Fibroblast of peridontal ligament (primary cell): ENCODE measurements at regions not wholly inside any gene's neighbourhood (a gene's known extent, or its start where the extent isn't known, plus 50 kb on each side); places are given as distances from the start of the nearest gene placed in this dataset.

Experiments used
- DNase-seq: peaks from one replicate; pipeline ENCODE4 v3.0.0-alpha.2; 2010; ENCODE audit errors: extremely low read depth

DNA sequence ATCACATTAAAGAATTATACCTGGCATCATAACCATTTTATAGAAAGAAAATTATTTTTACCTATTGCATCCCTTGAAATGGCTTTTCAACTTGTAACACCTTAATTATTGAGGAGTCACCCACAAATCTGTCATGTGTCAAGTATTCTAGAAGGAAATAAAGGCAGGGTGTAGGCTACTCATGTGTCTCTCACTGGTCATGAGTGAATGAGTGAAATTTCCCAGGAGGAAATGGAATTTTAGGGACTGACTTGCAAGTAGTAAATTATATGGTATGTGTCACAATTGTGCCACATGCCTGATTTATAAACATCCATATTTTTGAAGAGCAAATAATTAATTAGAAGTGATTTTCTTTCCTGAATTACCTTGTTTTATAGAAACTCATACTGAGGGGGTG, 310.5 kb upstream of the ADAMTS9 start:
- no peak for DNase-seq

DNA sequence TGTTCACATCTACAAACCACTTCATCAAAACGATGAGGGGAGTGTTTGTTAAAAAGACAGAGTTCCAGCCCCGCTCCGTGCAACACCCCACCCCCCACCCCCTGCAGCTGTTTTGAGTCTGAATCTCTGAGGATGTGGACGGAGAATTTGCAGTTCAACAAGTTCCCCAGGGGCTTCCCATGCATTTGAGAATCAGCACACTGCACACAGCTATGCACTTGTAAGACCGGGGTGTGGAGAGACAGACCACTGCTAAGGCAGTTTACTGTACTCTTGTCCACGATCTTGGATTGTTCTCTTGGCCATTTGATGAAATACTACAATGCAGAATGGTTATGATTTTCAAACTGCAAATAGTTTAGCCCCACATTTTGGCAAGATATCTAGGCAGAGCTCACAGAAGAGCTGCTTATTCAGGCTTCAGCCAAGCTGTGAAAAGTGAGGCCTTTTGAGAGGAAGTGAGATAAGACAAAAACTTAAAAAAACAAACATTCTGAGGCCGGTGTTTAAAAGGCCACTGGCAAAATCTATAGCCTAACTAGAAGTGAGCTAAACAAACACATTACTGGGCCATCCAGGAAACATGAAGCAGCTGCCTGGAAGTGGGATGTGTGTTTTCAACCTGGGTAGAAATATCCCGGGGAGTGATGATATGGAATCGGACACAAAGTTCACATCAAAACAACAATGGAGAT, 308.2 kb upstream of the ADAMTS9 start:
- peak; percentile 21 for DNase-seq

DNA sequence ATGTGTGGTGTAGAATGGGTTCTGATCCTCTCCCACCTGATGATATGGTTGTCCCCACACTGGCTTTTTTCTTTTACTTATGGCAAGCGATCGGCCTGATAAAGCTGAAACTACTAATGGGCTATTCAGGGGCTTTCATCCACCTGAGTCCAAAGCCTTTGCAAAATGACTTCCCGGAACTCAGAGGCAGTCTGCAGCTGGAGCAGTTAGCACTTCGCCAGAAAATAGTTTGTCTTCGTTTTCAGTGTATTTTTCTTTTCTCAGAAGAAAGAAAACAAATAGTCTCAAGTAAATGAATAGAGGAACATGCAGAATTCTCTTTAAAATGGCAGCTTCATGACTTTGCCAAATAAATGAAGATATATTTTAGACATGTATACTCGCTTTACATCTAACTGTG, 306.0 kb upstream of the ADAMTS9 start:
- DNase-seq: no peak

DNA sequence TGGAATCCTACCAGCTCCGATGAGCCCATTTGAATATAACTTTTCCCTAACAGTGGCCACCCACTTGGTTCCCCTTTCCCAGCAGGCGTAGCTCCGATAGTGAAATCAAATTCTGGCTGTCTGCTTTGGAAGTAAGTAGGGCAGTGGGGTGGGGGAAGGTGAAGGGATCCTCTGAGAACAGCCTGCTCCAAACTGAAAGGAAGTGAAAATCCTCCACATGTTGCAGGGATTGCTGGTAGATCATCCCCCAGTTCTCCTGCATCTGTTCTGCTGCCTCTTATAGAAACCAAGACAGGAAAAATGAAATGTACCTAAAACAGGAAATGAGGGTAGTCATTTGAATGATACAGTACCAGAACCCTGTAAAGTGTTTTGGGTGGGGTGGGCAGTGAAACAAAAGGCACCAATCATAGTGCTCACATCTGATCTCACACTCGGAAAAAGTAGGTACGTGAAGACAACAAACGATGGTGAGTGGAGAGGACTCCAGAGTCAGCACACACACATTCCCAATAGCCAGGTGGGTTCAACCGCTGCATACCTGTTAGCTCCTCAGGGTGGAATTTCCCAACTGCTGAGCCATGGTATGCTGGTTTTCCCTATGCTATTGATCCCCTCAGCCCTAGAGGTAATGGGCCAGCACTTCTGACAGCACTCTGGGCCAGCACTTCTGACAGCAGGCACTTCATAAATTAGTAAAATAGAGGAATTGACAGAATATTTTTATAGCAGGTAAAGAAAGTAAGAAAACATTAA, 304.9 kb upstream of the ADAMTS9 start:
- no peak for DNase-seq

DNA sequence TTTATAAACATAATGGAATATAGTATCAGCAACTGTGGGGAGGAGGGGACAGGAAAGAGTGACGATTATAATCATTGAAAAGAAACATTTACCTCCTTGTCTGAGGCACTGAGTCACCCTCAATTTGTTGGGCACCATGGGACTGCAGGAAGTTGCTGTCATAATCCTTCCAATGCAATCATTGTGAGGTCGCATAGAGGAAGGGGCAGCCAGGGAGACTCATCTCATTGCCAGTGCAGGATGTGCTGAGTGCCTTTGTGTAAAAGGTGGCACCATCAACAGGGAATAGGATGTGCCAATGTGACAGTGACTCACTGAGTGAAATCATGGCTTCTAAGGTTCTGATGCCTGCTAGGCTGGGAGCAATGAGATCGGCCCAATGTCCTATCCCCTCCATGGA, 300.4 kb upstream of the ADAMTS9 start:
- no peak for DNase-seq

DNA sequence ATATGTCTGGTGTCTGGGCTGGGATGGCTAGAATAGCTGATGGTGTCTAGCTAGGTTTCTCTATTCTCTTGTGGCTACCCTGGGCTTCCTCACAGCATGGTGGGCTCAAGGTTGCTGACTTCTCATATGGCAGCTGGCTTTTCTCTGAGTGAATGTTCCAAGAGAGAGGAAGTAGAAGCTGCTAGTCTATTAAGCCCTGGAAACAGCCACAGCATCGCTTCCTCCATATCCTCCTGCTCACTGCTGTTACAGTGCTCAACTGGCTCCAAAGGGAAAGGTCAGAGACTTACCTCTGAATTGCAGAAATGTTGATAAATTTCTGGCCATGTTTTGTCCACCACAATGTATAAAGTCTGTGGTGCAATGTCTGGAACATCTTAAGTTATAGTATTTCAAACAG, 299.9 kb upstream of the ADAMTS9 start:
- no peak for DNase-seq

DNA sequence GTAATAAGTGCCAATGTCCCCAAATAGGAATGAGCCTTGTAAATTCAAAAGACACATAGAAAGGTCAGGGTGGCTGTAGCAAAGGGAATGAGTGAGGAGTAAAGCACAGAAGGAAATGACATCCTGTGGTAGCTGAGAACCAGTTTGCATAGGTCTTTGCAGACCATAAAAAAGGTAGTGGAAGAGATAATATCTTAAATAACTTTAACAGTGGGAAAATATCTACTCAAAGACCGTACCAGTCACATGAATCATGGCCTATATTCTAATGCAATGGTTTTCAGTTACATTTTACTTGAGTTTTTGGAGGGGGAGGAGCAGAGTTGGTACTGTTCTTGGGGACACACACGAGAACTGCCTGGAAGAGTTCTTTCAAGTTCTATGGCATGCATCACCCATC, 297.3 kb upstream of the ADAMTS9 start:
- DNase-seq: no peak

DNA sequence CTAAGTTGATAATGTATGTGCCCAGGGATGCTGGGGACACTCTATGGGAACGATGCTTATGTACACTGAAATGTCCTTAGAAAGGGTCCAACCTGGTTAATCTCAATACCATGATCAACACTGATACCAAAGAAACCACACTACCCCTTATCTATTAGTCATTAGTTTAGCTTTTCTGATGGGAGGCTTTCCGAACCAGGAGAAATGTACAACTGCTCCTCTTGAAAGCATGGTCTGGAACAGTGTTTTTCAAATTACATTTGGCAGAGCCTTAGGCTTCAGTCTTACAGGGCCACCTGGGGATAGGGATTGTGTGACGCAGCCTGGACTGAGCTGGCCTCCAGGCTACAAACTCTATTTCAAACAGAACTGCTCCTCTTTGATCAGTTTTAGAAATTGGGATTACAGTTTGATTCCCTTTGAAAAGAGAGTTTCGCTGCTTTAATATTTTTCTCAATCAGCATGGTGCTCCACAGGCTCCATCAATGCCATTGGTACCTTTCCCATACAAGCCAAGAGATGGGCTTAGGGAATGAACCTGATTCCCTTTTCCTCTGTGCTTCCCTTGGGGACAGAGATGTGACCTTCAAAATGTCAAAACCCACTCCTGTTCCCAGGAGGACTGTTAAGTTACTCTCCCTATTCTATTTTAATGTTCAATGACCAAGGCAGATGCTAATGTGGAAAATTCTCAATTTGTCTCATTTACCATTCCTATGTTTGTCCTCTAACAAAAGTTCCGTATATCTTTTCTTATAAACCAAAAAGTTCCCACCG, 296.0 kb upstream of the ADAMTS9 start:
- DNase-seq: no peak

DNA sequence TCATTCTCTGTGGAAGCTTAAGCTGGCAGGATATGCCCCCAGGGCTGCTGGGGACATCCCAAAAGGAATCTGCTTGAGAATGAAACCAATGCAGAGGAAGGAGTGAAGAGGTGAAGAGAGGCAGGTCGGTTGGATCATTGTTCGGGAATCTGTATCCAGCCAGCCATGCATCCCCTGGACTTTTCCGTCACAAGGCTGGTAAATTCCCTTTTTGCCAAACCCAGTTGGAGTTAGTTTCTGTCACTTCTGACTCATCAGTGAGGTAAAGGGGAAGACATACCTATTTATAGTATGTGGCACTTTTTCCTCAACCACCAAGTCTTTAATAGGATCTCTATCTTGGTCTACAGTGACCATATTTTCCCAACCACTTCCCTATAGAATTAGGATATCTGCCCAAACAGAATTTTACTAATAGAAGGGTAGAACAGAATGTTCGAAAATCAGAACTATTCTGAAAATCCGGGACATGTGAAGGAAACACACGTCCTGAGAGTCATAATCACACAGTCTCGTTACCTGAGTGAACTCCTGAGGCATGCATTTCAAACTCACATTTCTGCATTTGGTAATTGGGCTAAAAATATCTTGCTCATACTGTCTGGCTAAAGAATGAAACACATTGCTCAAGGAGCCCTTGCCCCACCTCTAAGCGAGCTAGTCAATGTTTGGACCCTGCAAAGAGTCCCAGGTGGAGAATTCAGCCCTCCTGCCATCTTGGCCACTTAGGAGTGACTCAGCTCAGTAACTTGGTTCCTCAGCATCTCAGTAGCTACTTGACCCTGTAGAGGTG, 289.7 kb upstream of the ADAMTS9 start:
- peak; percentile 6 for DNase-seq

DNA sequence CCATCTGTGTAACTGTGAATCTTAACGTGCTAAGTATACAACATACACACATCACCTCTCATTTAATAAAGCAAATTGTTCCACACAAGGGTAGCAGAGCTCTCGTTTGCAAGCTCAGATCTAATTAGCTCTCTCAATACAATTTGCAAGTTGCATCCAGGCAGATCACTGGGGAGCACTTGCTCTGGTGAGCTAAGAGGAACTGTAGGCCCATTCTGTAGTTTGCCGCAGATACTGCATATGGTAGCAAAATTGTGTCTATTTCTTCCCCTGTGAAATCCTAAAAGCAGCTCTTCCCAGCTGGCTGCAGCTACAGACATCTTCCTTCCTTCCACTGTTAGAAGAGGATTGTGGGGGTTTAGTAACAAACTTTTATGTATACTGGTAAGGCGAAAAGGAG, 288.7 kb upstream of the ADAMTS9 start:
- DNase-seq: no peak

DNA sequence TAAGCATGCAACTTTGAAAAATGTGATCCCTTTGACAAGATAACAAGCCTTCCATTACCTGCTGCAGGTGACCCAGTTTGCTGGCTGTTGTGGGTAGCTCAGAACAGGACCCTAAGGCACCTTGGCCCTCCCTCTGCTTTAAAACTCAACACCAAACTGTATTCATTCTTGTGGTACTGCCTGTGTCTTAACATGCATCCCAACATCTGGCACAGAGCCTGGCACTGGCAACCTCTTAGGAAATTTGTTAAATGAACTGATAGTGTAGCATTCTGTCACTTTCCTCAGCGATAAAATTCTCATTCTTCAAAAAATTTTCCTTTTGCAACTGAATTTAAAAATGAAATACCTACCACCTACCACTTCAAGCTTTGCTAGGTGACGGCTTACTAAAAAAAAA, 287.3 kb upstream of the ADAMTS9 start:
- peak; percentile 21 for DNase-seq

DNA sequence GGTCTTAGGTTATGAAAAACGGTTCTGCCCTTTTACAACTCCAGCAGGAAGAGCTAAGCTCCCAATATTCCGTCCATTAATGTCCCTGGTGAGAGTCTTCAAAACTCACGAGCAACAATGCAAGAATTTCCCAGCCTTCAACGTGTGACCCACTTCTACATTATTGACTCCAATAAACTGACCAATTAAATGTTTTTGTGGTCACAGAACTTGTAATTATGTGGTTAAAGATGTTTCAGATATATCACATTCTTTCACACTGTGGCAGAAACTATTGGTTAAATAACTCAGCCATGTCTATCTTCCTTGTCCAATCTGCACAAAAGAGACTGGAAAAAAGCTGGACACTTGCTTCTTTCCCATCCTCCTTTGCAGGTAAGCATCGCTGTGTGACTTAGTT, 286.6 kb upstream of the ADAMTS9 start:
- DNase-seq: no peak

DNA sequence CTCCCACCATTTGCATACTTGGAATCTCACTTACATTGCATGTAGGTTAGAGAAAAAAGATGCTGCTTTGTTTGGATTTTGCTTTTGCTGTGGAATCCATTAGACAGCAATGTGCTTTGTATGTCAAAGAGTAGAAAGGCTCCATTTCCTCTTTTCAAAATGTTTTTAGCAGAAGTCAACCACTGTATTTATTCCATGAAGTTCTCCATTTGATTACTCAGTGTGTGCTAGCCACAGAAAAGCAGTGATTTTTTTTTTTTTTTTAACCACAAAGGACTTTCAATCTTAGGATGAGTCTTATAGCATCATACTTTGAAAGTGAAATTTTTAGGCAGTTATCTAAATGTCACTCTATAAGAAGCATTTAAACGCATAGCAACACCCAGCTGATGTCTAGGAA, 285.0 kb upstream of the ADAMTS9 start:
- DNase-seq: peak; percentile 43

DNA sequence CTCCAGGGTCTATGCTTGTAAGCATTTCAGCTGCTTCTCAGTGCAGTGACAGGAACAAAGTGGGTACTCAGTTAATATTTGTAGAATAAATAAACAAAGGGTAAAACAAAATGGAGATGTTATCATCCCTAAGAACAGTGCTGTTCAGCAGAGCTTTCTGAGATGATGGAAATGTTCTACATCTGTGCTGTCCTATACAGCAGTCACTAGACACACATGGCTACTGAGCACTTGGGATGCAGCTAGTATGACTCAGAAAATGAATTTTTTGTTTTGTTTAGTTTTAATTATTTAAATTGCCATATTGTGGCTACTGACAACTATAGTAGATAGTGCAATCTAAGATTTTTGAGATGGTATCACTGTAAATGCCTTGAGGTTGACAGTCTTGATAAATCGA, 283.8 kb upstream of the ADAMTS9 start:
- no peak for DNase-seq

DNA sequence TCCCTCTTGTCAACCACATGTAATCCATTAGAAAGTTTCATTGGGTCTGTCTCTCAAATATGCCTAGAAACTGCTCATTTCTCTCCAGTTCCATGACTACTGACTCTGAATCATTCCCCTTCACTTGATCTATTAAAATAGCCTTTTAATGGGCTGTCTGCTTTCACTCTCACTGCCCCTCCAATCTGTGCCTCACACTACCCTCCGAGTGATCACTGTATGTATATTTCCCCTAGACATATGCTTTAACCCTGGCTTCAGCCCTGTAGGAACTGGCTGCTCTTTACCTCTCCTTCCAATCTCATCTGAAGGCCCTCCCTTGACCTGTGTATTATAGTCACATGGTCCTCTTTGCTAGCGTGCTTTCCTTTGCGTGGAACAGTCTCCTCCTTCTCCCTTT, 282.8 kb upstream of the ADAMTS9 start:
- no peak for DNase-seq

DNA sequence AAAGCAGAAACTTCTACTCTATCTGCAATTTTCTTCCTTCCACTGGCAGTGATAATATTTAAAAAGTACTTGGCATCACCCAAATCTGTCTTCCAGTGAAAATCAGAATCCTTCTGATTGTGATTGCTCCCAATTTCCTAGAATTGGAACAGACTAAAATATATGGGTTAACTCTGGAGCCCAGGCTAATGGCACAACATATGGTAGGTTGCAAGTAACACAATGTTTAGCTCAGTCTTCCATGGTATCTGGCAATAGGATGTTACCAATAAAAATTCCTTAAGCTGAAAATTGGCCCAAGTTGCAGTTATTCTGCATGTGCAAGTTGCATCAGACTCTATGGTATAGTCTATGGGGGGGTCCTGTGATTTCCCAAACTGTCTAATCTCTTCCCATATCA, 273.5 kb upstream of the ADAMTS9 start:
- no peak for DNase-seq

DNA sequence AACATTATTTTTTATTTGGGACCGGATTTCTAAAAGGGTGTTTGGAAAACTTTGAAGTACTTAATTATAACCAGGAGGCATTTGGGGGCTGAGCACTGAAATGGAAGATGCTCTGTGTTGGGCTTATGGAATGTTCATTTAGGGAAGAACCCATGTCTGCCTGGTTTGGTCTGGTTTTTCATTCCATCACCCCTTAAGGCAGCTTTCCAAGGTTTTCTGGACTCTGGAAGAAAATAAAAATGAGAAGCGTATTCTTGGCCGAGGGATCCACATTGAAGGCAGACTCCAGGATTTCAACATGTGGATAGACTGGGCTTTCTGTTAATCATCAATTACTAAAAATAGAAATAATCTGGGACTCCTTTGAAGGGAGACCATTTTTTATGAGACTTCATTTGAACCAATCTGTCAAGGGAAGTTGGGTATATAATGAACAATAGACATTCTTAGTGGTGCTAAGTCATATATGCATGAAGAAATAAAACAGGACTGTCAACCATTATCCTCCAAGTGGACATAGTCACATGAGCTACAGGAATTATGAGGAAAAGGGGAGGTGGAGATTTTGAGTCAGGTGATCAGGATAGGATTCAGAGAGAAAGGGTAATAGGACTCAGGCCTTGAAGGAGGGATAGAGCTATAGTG, 270.5 kb upstream of the ADAMTS9 start:
- no peak for DNase-seq

DNA sequence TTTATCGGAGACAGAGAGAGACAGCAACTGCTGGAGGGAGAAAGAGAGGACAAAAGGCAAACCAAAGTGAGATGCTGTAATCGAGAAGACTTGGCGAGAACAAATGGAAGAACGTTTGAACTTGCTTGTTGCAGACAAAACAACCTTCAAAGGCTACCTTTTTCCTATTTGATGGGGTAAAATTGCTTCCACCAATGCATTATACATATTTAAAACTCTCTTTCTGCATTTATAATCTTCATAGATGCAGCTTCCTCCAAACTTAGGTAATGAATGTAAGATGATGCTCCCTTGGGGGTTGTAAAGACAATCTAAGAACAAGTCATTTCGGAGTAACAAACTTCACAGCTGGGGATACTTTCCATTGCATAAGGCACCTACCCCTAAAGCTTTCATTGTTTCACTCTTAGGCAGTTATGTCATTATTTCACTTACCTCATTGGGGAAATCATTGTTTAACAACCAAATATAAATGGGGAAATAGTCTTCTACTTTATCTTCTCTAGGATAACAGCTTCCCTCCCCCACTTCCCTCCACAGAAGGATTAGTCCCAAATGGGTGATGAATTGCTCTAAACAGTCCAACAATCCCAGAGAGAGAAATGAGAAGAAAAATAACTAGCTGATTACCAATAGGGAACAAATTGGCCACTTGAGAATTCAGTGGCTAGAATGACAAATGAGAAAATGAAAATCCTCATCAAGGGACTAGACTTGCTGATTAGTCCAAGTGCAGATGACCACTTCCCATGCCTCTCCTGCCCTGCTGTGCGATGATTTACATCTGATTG, 269.8 kb upstream of the ADAMTS9 start:
- no peak for DNase-seq

DNA sequence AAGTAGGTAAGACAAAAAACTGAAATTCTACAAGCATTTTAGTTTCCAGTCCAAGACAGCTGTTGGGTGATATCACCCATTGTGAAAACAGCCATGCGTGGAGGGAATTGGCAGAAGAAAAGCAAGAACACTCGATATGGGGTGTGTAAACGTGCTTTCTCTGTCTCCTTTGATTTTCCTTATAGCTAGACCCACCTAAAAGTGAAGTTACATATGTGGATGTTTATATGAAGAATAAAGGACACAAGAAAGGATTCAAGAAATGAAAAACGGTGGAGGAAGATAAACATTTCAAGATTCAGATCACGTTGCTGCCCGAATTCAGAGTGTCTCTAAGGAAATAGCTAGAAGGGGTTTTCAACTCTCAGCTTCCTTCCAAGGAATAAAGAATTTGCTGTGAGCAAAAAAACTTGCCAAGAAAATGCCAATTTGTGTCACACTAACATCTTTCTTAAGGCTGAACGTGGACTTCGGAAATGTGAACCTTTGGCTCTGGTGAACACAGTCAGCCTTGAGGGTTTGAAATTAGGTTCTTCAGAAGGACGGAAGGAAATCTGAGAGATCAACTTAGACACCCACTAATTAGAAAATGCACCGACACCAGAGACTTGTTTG, 269.0 kb upstream of the ADAMTS9 start:
- no peak for DNase-seq

DNA sequence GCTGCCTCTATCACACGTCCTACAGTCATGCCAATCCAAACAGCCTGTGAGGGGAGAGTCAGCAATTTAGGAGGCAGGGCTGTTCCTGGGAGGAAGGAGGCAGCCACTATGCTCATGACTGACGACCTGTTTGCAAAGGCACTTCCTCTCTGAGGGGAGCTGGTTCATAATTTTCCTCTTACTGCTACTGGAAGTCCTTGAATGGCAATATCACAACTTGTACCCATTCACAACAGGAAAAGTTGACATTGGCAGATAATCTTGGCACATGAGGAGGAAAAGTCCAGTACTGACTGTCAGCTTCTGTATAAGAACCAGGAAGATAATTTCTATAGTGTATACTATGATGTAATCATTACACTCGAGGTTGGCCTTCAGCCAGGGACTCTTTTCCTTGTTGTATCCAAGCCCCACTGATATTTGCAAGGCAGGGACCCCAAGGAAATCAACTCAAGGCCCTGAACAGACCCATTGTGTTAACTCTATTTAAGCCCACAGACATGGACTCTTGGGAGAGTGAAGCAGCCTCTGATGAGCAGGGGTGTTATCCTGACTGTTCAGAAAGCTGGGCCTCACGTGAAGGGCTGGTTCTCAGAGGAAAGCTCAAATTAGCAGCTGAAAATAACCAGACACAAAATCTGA, 267.3 kb upstream of the ADAMTS9 start:
- DNase-seq: no peak
